ENCODE measurements at regions not wholly inside any gene's neighbourhood (a gene's known extent, or its start where the extent isn't known, plus 50 kb on each side); places are given as distances from the start of the nearest gene placed in this dataset.
"Not testable (repeated sequence)": the region's sequence is repeated elsewhere in the genome, so short reads cannot be mapped to it uniquely, and the experiment has no call there.

DNA sequence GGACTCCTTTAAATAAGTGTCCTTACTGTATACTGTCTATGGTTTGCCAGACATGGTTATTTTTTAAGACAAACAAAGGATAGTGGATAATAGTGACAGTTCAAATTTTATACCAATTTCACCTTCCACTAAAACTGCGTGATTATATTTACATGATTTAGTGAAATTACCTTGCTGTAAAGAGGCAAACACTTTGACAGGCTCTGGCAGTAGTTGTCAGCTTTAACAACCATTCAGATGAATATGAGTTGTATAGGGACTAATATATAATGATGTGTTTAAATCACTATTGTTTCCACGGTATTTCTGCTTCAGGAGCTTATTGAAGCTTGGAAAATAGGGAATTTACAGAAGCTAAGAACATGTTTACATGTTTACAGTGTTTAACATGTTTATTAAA, 1364.0 kb downstream of the FSCB start:
- DNase-seq, result no peak

DNA sequence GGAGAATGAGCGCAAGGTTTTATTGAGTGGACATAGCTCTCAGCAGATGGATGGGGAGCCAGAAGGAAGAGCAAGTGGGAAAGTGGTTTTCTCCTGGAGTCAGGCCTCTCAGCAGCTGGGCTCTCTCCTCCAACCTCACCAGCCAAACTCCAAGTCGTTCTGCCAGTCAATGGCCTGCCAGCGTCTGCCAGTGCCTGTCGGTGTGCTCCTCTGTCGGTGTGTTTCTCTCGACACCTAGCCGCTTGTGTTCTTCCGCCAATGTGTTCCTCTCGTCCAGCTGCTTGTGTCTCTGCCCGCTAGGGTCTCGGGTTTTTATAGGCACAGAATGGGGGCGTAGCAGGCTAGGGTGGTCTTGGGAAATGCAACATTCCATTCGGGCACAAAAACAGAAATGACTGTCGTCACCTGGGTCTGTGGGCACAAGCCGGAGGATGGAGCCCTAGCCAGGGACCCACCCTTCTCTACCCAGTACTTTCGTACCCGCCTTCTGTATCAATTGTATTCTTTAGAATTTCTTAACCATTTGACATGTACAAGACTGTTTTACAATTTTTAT, 1365.4 kb downstream of the FSCB start:
- no peak for DNase-seq

DNA sequence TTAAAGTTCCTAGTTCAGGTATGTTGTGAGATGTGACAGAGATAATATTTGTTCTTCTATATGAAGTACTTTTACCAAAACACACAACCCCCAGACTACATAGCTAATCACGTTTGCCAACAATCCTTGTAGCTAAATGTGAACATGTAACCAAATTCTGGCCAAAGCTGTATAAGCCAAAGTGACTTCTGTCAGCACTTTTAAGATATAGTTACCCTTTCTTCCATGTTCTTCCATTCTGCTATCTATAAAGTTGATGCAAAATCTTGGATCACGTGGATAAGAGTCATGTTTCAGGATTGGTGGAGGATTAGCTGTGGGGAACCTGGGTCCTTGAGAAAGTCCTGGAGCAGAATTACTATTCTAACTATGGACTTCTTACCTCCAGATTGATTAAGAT, 1366.6 kb downstream of the FSCB start:
- DNase-seq, result no peak

- no peak for DNase-seq
Observed at GRCh38 chr14:43135877-43136411, 1371.1 kb downstream of the FSCB start.

GRCh38 chr14:43132441-43132840, 1374.6 kb downstream of the FSCB start:
- no peak for DNase-seq

DNA sequence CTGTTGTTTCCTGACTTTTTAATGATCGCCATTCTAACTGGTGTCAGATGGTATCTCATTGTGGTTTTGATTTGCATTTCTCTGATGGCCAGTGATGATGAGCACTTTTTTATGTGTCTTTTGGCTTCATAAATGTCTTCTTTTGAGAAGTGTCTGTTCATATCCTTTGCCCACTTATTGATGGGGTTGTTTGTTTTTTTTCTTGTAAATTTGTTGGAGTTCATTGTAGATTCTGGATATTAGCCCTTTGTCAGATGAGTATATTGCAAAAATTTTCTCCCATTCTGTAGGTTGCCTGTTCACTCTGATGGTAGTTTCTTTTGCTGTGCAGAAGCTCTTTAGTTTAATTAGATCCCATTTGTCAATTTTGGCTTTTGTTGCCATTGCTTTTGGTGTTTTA, 1378.7 kb downstream of the FSCB start:
- DNase-seq, result not testable (repeated sequence)

GRCh38 chr14:43127874-43128273, 1379.2 kb downstream of the FSCB start:
- DNase-seq, result not testable (repeated sequence)

- no peak for DNase-seq
Observed at GRCh38 chr14:43123544-43123943, 1383.5 kb downstream of the FSCB start.

DNA sequence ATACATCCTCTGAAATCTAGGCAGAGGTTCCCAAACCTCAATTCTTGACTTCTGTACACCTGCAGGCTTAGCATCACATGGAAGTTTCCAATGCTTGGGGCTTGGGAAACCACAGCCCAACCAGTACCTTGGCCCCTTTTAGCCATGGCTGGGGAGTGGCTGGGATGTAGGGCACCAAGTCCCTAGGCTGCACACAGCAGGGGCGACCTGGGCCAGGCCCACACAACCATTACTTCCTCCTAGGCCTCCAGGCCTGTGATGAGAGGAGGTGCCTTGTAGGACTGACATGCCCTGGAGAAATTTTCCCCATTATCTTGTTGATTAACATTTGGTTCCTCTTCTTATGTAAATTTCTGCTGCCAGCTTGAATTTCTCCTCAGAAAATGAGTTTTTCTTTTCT, 1387.4 kb downstream of the FSCB start:
- DNase-seq, result no peak

DNA sequence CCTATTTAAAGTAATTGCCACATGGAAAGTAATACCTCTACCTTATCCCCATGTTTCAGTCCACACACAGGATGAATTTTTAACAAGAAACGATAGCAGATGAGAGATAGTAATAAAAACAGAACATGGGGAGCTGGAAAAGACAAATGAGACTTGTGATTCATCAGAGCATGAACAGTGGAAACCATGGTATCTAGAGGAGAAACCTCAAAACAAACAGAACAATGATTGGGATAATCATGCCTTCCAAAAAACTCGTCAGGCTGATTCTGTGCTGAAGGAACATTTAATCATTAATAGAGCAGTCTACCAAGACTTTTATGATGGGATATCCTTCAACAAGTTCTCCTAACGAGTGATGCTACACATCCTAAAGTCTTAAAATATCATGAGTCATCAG, 1390.7 kb downstream of the FSCB start:
- DNase-seq, result no peak

DNA sequence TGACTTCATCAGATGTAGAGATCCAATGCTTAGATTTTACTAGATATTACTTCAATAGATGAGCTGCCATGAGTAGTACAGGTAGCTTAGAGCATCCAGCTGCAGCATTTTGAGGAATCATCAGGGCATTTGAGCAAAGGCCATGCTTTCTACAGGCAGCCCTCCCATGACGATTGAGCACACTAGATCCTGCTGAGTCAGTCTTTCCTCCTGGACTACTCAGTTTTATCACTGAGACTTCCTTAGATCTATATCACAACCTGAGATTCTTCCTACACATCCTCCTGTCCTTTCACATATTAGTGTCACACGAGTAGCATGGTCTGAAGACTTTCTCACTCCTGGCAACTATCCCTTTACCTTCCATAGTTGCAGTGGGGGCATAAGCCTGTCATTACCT, 1401.8 kb downstream of the FSCB start:
- no peak for DNase-seq

GRCh38 chr14:43090380-43090779, 1416.7 kb downstream of the FSCB start:
- no peak for DNase-seq

- DNase-seq, result no peak
Observed at GRCh38 chr14:43087666-43088065, 1419.4 kb downstream of the FSCB start.

- DNase-seq, result no peak
Observed at GRCh38 chr14:43085819-43086218, 1421.3 kb downstream of the FSCB start.

- DNase-seq, result not testable (repeated sequence)
Observed at GRCh38 chr14:43067372-43067771, 1439.7 kb downstream of the FSCB start.

- DNase-seq, result no peak
Observed at GRCh38 chr14:43056106-43056505, 1449.4 kb downstream of the LRFN5 start.

DNA sequence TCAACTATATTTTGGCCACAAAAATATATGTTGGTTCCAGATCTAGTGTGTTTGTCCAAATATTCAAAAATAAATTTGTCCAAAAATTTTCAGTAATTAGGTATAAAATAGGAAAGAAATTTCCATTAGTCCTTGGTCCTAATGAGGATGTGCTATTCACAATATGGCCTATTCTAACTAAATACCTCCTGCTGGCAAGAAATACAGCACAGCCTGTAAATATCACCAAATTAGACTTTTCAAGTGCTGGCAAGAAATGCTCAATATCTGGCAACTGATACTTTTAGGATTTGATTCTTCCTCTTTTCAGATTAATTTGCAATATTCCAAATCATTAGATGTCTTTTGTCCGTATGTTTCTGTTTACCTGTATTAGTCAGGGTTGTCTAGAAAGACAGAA, 1446.2 kb downstream of the LRFN5 start:
- DNase-seq, result no peak

- DNase-seq, result no peak
Observed at GRCh38 chr14:43043850-43044249, 1437.2 kb downstream of the LRFN5 start.

- DNase-seq, result no peak
Observed at GRCh38 chr14:43042408-43042807, 1435.7 kb downstream of the LRFN5 start.

GRCh38 chr14:43041976-43042375, 1435.3 kb downstream of the LRFN5 start:
- DNase-seq, result no peak

DNA sequence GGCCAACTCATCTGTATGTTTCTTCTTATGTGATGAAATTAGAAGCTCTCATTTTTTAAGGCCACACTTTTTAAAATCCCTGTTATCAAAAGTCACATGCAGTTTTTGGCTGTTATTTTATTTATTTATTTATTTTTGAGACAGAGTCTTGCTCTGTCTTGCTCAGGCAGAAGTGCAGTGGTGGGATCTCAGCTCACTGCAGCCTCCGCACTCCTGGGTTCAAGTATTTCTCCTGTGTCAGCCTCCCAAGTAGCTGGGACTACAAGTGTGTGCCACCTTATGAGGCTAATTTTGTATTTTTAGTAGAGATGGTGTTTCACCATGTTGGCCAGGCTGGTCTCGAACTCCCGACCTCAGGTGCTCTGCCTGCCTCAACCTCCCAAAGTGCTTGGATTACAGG, 1434.5 kb downstream of the LRFN5 start:
- no peak for DNase-seq

DNA sequence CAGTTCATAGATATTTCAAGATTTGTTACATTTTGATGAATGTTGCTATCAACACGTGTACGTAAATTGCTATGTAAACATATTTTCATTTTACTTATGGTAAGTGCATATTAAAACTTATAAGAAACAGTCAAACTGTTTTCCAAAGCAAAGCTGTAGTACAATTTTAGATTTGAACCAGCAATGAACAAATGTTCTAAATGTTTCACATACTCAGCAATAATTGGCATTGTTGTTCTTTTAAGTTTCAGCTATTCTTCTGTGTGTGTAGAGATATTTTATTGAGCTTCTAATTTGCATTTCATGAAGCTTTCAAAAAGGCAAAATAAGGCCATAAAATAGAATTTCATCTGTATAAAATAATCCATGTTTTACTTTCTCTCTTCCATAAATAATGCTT, 1433.2 kb downstream of the LRFN5 start:
- DNase-seq, result no peak

- DNase-seq, result no peak
Observed at GRCh38 chr14:43031598-43031997, 1424.9 kb downstream of the LRFN5 start.

DNA sequence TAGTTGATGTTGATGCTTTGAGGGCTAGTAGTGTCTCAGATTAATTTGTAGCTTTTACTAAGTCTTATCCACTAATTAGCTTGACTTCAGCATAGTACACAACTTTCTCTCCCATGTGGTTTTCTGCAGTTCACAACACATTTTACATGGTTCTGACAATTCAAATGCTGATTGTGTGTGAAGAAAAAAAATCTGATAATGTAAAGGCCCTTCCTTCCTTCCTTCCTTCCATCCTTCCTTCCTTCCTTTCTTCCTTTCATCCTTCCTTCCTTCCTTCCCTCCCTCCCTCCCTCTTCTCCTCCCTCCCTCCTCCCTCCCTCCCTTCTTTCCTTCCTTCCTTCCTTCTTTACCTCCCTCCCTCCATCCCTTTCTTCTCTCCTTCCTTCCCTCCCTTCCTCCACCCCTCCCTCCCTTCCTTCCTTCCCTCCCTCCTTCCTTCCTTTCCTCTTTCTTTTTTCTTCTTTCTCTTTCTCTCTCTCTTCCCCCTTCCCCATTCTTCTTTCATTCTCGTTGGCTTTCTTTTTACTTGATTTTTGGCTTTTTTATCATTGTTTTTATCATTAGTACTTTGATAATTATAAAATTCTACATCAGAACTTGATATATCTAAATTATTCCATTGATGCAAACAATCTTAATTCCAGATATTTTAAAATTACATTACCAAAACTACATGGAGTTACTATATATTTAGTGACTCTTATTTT, 1415.6 kb downstream of the LRFN5 start:
- no peak for DNase-seq

DNA sequence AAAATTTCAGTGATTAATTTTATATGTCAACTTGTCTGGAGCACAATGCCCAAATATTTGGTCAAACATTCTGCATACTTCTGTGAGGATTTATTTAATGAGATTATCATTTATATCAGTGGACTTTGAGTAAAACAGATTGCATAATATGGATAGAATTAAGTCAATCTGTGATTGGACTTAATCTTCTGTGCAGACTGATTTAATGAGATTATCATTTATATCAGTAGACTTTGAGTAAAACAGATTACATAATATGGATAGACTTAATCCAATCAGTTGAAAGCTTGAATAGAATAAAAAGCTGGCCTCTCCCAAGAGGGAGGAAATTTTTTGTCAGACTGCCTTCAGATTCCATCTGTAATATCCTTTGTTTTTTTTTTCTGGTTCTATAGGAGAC, 1413.2 kb downstream of the LRFN5 start:
- DNase-seq, result no peak

Measured in NCI-H1694 treated with DMSO at 0.1 percent for 48 hours (cell line).